ENCODE measurements at regions not wholly inside any gene's neighbourhood (a gene's known extent, or its start where the extent isn't known, plus 50 kb on each side); places are given as distances from the start of the nearest gene placed in this dataset.

DNA sequence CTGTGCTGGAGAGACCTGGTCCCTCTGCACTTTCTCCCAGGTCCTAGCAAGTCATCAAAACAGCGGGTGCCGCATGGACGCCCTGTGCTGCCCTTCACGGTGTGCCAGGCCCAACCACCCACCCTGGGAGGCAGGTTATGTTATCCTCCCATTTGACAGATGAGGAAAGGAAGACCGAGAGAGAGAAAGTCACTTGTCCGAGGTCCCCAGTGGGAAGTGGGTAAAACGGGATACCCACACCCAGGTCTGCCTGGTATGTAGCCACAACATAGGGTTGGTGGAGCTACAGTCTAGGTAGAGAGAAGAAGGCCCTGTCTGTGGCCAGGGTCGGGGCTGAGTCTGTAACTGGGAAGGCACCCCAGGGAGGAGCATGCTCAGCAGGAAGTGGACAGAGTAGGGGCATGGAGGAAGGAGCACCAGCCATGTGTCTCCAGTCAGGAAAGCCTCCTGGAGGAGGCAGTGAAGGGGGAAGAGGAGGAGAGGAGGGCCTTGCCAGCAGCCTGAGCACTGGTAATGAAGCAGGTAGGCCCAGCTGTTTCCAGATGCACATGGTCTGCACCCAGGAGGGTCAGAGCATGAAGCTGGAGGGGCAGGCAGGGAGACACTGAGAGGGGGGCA lies 98.4 kb downstream of the ZFP36L2 start:
- TF ChIP-seq Cebpa-rat (IDR thresholded peaks at IDR 0.05) = no peak
- Histone ChIP-seq H3K4me3 (peak overlapping the region in 3 of 10 experiments; percentile 7 to 46 (median 31); a peak in 4 of 20 replicates), H3K27ac (peak overlapping the region in 10 of 11 experiments; percentile 18 to 89 (median 80); a peak in 18 of 22 replicates), H3K27me3 (no peaks in the 10 kb centered on the region), H3K4me2 (peak overlapping the region; percentile 86 to 97 (median 95)), H3K36me3 (no peaks in the 10 kb centered on the region), H3K4me1 (peaks cover 96 to 100% (median 100%) of the 10 kb centered on the region in 10 experiments), H3K9ac (peak overlapping the region; percentile 12 to 79 (median 43); a peak in 17 of 22 replicates), H4K20me1 (0 out of 22 replicates have a peak, but pooled peaks cover 0 to 3% (median 0%) of the 10 kb centered on the region in 11 experiments), H3K9me3 (replicated peaks in 1 of 11) (no peaks in the 10 kb centered on the region)

DNA sequence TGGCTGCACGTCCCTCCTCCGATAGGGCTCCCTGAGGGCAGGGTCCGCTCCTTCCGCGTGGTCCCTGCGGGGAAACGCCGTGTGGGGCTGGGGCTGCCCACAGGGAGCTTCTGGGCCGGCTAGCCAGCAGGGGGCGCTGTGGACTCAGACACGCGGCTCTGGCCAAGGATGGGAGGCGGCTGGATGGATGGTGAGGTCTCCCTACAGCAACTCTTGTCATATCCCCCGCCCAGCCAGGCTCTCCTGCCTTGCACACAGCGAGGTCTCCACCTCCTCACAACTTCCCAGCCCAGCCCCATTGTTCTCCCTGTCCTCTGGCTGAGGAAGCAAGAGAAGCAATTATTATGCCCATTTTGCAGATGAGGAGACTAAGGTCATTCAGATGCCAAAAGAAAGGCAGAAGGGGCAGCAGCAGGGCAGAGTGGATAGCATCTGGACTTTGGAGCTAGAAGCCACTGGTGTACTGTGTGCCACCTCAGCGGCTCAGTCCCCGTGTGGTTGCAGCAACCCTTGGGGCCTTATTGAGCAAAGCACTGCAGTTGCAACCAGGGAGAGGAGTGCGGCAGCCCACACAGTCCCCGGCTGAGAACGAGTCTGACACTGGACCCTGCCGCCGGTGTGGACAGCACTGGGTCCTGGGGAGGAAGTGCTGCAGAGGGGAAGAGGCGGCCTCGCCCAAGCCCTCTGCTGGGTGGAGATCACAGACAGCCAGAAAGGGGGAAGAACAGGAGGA lies 99.0 kb downstream of the ZFP36L2 start:
- H3K36me3 ChIP-seq = no peaks in the 10 kb centered on the region

DNA sequence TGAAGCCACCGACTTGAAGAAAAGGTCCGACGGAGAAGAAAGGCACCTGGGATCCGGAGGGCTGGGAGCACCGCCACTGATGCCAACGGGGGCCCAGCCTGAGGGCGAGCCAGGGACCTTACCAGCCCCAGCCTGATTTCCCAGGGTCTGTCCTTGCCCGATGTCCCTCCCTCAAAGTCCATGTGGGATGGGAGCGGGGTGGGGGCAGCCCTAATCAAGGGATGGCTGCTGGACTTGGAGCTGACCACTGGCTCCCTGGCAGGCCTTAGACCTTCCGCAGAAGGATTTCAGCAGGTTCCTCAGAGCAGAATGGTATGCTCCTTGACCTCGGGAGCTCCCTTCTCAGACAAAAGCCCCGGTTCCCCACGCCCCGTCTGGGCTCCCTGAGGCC lies 99.6 kb downstream of the ZFP36L2 start:
- Histone ChIP-seq H3K9me3 (replicated peaks in 1 of 11) (no peaks in the 10 kb centered on the region), H3K4me1 (peaks cover 87 to 100% (median 100%) of the 10 kb centered on the region in 10 experiments), H3K27me3 (no peaks in the 10 kb centered on the region), H4K20me1 (0 out of 22 replicates have a peak, but pooled peaks cover 0 to 3% (median 0%) of the 10 kb centered on the region in 11 experiments), H3K9ac (peak overlapping the region in 8 of 11 experiments; percentile 39 to 79 (median 54); a peak in 13 of 22 replicates), H3K4me2 (peak overlapping the region; percentile 86 to 97 (median 95)), H3K36me3 (no peaks in the 10 kb centered on the region), H3K4me3 (no peak overlapping the region), H3K27ac (peak overlapping the region in 10 of 11 experiments; percentile 66 to 89 (median 80); a peak in 16 of 22 replicates)
- TF ChIP-seq Cebpa-rat (IDR thresholded peaks at IDR 0.05) = no peak

More for the DNA sequence above, 99.0 kb downstream of the ZFP36L2 start:
- no peaks in the 10 kb centered on the region for H3K27me3 ChIP-seq
- peak overlapping the region; percentile 86 to 97 (median 95) for H3K4me2 ChIP-seq
- TF ChIP-seq Cebpa-rat (IDR thresholded peaks at IDR 0.05) = peak in 4 of 11 experiments; percentile 11 to 45 (median 30); a peak in 2 of 22 replicates
- peak overlapping the region in 2 of 10 experiments; percentile 31 to 46; a peak in 2 of 20 replicates for H3K4me3 ChIP-seq
- H3K27ac ChIP-seq = peak overlapping the region in 10 of 11 experiments; percentile 38 to 89 (median 80); a peak in 18 of 22 replicates
- H3K9me3 ChIP-seq (replicated peaks in 1 of 11) = no peaks in the 10 kb centered on the region
- H3K4me1 ChIP-seq = peaks cover 90 to 100% (median 100%) of the 10 kb centered on the region in 10 experiments
- H3K9ac ChIP-seq = peak overlapping the region in 9 of 11 experiments; percentile 12 to 79 (median 57); a peak in 16 of 22 replicates
- 0 out of 22 replicates have a peak, but pooled peaks cover 0 to 3% (median 0%) of the 10 kb centered on the region in 11 experiments for H4K20me1 ChIP-seq

DNA sequence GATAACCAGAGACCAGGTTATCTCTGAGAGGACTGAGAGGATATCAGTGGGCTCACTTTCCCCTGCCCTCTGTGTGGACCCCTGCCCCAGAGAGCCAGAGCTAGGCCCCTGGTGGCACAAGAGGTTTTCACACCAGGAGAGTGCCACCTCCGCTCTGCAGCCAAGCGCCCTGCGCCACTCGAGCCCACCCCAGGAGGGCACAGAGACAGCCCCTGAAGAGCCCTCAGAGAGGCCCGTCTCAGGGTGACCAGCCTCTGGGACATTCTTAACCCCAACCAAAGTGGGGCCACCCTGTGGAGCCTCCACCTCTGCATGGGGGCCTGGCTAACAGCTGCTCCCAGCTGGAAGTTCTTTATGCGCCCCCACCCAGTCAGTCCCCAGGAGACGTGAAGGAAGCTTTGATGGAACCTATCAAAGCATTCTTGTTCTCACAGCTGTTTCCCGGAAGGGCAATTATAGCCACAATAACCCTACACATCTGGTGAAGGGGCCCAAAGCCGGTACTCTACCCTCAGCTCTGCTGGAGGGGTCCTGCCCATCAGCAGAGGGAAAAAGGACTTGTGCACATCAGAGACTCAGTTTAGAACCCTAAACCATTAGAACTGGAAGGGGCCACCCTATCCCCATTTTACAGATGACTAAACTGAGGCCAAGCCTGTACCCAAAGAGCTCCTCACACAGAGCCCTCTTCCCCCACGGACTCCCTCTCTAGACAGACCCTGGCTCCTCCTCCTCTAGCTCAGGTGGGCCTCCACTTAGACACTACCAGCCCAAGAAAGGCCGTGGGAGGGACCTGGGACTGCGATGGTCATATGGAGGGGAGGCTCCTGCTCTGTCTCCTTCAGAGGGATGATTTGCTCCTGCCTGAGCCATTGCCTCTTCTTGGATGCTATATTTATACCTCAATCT lies 101.1 kb downstream of the ZFP36L2 start:
- TF ChIP-seq Cebpa-rat (IDR thresholded peaks at IDR 0.05) = no peak
- no peaks in the 10 kb centered on the region for H3K27me3 ChIP-seq
- H3K4me3 ChIP-seq = peak overlapping the region in 2 of 10 experiments; percentile 20 to 30; a peak in 2 of 20 replicates
- peak overlapping the region in 9 of 11 experiments; percentile 29 to 89 (median 79); a peak in 17 of 22 replicates for H3K27ac ChIP-seq
- H3K4me1 ChIP-seq = peaks cover 79 to 92% (median 88%) of the 10 kb centered on the region in 10 experiments
- 0 out of 22 replicates have a peak, but pooled peaks cover 0 to 3% (median 0%) of the 10 kb centered on the region in 11 experiments for H4K20me1 ChIP-seq
- no peaks in the 10 kb centered on the region for H3K36me3 ChIP-seq
- peak overlapping the region; percentile 16 to 79 (median 52); a peak in 18 of 22 replicates for H3K9ac ChIP-seq
- no peaks in the 10 kb centered on the region; a peak in 1 of 22 replicates for H3K9me3 ChIP-seq (replicated peaks in 1 of 11)
- H3K4me2 ChIP-seq = peak overlapping the region; percentile 60 to 96 (median 93)

DNA sequence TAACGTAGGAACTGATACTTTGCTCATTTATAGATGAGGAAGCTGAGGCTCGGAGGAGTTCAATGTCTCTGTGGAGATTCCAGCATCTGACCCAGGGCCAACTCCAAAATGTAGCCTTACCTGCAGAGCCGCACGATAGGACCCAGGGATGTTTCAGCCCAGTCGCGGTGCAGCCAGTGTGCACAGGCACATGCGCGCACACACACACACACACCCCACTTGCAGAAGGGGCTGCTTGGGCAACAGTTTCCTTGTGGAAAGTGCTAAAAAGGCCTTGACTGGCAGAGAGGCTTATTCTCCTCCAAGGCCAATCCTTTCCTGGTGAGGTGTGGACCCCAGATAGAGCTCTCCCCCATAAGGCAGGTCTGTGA lies 101.7 kb downstream of the ZFP36L2 start:
- TF ChIP-seq Cebpa-rat (IDR thresholded peaks at IDR 0.05) = no peak
- H3K36me3 ChIP-seq = no peaks in the 10 kb centered on the region
- H3K4me1 ChIP-seq = peaks cover 72 to 85% (median 81%) of the 10 kb centered on the region in 10 experiments
- 0 out of 22 replicates have a peak, but pooled peaks cover 0 to 2% (median 0%) of the 10 kb centered on the region in 11 experiments for H4K20me1 ChIP-seq
- peak overlapping the region in 10 of 11 experiments; percentile 16 to 71 (median 51); a peak in 17 of 22 replicates for H3K9ac ChIP-seq
- H3K27me3 ChIP-seq = no peaks in the 10 kb centered on the region
- H3K27ac ChIP-seq = peak overlapping the region in 9 of 11 experiments; percentile 29 to 89 (median 79); a peak in 17 of 22 replicates
- peak overlapping the region; percentile 60 to 96 (median 93) for H3K4me2 ChIP-seq
- peaks cover under 1 to 3% (median 2%) of the 10 kb centered on the region in 11 experiments; a peak in 16 of 22 replicates for H3K9me3 ChIP-seq (replicated peaks in 1 of 11)
- no peak overlapping the region for H3K4me3 ChIP-seq

DNA sequence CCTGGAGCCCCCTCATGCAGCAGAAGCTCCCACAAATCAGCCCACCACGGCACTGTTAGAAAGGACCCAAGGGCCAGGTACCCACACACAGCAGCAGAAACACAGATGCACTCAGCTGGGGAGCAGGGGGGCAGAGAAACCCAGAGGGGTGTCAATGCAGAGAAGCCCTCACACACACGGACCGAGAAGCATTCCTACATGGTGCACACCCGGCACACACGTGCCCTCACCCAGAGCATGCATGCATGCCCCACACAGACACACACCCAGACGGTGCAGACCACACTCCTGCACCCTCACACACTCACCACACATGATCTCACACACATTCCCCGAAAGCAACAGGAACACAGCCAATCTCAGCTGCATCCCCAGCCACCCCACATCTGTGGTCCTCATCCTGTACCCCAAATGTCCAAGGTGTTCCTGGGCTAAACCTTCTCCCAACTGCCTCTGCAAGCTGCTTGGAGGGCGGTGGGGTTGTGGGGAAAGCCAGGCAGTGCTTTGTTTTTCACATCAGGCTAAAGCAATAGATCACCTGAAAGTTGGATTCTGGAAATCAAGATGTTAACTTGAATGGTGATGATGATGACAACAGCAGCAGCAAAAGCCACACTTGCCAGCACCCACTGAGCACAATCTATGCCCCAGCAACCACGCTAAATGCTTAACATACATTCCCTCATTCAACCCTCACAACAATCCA lies 102.3 kb downstream of the ZFP36L2 start:
- Histone ChIP-seq H3K4me2 (peak overlapping the region; percentile 60 to 96 (median 93)), H3K4me1 (peaks cover 67 to 80% (median 76%) of the 10 kb centered on the region in 10 experiments), H3K27me3 (no peaks in the 10 kb centered on the region), H3K9ac (peak overlapping the region in 6 of 11 experiments; percentile 14 to 71 (median 44); a peak in 8 of 22 replicates), H4K20me1 (no peaks in the 10 kb centered on the region), H3K4me3 (peak overlapping the region in 1 of 10 experiments; percentile 15; a peak in 3 of 20 replicates), H3K36me3 (no peaks in the 10 kb centered on the region), H3K9me3 (replicated peaks in 1 of 11) (peaks cover 6 to 8% (median 7%) of the 10 kb centered on the region in 11 experiments; a peak in 20 of 22 replicates), H3K27ac (peak overlapping the region in 7 of 11 experiments; percentile 66 to 84 (median 79); a peak in 13 of 22 replicates)
- no peak for TF ChIP-seq Cebpa-rat (IDR thresholded peaks at IDR 0.05)

DNA sequence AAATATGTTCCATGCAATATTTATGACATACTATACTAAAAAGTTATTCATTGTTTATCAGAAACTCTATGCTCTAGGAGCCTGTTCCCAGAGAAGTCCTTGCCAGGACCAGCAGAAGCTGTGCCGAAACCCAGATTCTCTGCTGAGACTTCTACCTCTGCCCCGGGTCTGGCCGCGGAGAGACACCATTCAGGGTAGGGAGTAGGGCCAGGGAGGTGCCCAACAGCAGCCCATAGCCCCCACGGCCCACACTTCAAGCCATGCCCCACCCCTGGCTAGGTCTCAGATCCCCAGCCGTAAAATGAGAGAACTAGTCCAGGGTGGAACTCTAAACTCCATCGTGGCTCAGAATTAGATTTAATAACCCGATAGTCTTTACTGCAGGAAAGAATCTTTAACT lies 102.9 kb downstream of the ZFP36L2 start:
- H3K27me3 ChIP-seq = no peaks in the 10 kb centered on the region
- H3K9ac ChIP-seq = peak overlapping the region in 5 of 11 experiments; percentile 12 to 71 (median 36); a peak in 4 of 22 replicates
- peak overlapping the region in 4 of 11 experiments; percentile 78 to 84 (median 82); a peak in 5 of 22 replicates for H3K27ac ChIP-seq
- TF ChIP-seq Cebpa-rat (IDR thresholded peaks at IDR 0.05) = no peak
- H3K4me1 ChIP-seq = peaks cover 60 to 73% (median 69%) of the 10 kb centered on the region in 10 experiments
- H4K20me1 ChIP-seq = no peaks in the 10 kb centered on the region
- H3K4me3 ChIP-seq = no peak overlapping the region; a peak in 1 of 20 replicates
- no peaks in the 10 kb centered on the region for H3K36me3 ChIP-seq
- H3K9me3 ChIP-seq (replicated peaks in 1 of 11) = peaks cover 6 to 14% (median 13%) of the 10 kb centered on the region in 11 experiments; a peak in 20 of 22 replicates
- H3K4me2 ChIP-seq = peak overlapping the region; percentile 60 to 96 (median 93); a peak in 21 of 22 replicates

Measured in BLaER1 treated with 17β-estradiol and CSF1 and Interleukin-3, amounts not matched to agents 10 nM and 100 nM (cell line).